Dendritic cell treated with granulocyte-macrophage colony-stimulating factor and Interleukin-4, amounts not matched to agents 40 ng/mL and 50 ng/mL, for 4 days (primary cell): ENCODE measurements at regions not wholly inside any gene's neighbourhood (a gene's known extent, or its start where the extent isn't known, plus 50 kb on each side); places are given as distances from the start of the nearest gene placed in this dataset.
"Not testable (repeated sequence)": the region's sequence is repeated elsewhere in the genome, so short reads cannot be mapped to it uniquely, and the experiment has no call there.

Experiments
- H3K27ac Mint-ChIP-seq: one replicate; pipeline ENCODE4 v1.8.0; 2022; ENCODE audit warnings: mild to moderate bottlenecking, mixed read lengths
- H3K27me3 Mint-ChIP-seq: one replicate; pipeline ENCODE4 v1.8.0; 2022; ENCODE audit warnings: mild to moderate bottlenecking, mixed read lengths
- H3K36me3 Mint-ChIP-seq: one replicate; pipeline ENCODE4 v1.8.0; 2022; ENCODE audit warnings: low read depth, mixed read lengths
- H3K4me1 Mint-ChIP-seq: one replicate; pipeline ENCODE4 v1.8.0; 2022; ENCODE audit warnings: low read depth, mixed read lengths
- H3K4me3 Mint-ChIP-seq: one replicate; pipeline ENCODE4 v1.8.0; 2022; ENCODE audit warnings: mild to moderate bottlenecking, moderate library complexity, mixed read lengths
- H3K9me3 Mint-ChIP-seq: one replicate; pipeline ENCODE4 v1.8.0; 2022; ENCODE audit warnings: mixed read lengths
- intact Hi-C: fragments of 100-400 bp; cut with micrococcal nuclease; formaldehyde crosslinking; loops from one replicate; pipeline ENCODE4 v1.15.0; 2022

DNA sequence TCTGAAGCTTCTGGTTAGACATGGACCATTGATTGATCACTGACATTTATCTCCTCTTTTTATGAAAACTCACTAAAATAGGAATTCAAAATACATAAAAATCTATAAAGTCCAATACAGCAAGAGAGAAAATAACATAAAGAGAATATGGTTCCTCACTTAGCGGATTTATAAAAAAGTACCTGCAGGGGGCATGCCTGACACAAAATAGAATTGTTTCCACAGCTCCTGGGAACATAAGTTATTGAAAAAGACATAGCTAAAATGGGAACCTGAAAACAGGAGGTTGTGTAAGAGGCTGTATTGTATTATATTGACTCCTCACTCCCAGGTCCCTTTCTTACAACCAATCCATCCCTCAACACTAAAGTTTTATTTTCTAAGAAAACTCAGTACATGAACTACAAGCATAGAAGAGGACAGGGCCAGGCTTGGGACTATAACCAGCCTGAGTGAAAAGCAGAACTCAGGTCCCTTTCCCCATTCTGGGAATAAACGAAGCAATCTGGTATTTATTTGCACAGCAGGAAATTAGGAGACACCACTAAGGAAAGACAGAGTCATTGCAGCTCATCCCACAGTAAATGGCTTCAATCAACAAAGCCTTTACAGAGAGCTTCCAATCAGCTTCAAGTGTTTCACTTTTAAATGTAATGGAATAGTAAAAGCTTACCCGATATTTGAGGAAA is 121.1 kb upstream of the NDST4 start:
- Mint-ChIP-seq H3K27ac (no peak overlapping the region), H3K36me3 (no peaks in the 10 kb centered on the region), H3K4me3 (no peak overlapping the region), H3K9me3 (no peaks in the 10 kb centered on the region), H3K4me1 (peaks cover 8% of the 10 kb centered on the region), H3K27me3 (no peaks in the 10 kb centered on the region)
- intact Hi-C loops, result loop anchor here (1.0 to 2.0 kb wide), 2 partner anchors 302 to 618 kb away; no protein-coding TSS in a partner anchor

DNA sequence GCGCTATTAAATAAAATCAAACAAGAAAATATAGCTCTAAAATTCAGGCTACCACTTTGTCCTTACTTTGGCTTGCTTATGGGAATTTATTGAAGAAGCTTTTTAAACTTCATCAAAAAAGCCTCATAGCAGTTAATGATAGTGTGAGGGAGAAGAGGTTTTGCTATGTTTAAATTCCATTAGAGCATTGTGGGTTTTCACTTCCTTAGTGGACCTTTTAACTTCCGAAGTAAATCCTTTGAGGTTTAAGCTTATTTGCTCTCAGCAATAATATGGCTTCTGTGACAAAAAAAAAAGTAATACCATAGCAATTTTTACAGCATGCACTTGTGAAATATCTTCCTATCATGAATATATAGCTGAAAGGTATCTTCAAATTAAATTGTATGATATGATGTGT is 120.2 kb upstream of the NDST4 start:
- Mint-ChIP-seq H3K36me3 (no peaks in the 10 kb centered on the region), H3K4me1 (peaks cover 8% of the 10 kb centered on the region), H3K27me3 (no peaks in the 10 kb centered on the region), H3K9me3 (no peaks in the 10 kb centered on the region), H3K27ac (no peak overlapping the region), H3K4me3 (no peak overlapping the region)
- intact Hi-C loops, result no loop called here

DNA sequence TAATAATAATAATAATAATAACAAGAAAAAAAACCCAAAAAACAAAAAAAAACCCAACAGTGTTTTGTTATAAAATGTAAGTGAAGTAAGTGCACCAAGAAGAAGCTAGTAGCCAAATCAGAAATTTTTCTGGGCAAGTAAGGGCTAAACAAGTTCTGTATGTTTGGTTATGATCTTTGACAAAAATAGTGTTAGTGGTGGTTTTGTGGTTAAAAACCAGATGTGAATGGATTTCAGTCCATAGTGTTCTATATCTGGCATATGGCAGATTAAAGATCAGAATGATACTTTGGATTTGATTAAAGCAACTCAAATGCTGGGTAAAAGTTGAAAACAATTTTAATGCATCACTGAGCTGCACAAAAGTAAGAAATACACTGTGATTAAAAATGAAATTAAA is 116.5 kb upstream of the NDST4 start:
- Mint-ChIP-seq H3K27ac (no peak overlapping the region), H3K27me3 (no peaks in the 10 kb centered on the region), H3K36me3 (no peaks in the 10 kb centered on the region), H3K4me3 (no peak overlapping the region), H3K4me1 (peaks cover 4% of the 10 kb centered on the region), H3K9me3 (peaks cover 8% of the 10 kb centered on the region)
- intact Hi-C loops, result no loop called here

DNA sequence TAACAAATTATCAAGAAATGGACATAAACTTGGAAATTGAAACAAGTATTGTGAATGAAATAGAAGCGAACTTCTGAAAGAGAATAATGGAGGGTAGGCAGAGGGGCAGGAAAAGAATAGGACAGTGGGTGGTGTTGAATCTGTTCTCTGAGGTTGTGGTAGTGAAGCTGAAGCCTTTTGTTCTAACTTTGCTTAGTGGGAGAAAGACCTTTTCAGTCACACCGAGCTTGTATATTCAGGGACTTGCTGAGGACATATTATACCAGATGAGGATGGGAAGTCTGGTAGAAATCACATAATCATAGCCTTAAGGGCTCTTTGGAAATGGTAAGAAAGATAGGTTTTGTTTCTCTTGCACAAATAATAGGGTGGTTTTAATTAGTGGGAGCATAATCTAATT is 115.4 kb upstream of the NDST4 start:
- Mint-ChIP-seq H3K36me3 (no peaks in the 10 kb centered on the region), H3K9me3 (peaks cover 19% of the 10 kb centered on the region), H3K27me3 (no peaks in the 10 kb centered on the region), H3K4me3 (no peak overlapping the region), H3K4me1 (no peaks in the 10 kb centered on the region), H3K27ac (no peak overlapping the region)
- intact Hi-C loops, result no loop called here

DNA sequence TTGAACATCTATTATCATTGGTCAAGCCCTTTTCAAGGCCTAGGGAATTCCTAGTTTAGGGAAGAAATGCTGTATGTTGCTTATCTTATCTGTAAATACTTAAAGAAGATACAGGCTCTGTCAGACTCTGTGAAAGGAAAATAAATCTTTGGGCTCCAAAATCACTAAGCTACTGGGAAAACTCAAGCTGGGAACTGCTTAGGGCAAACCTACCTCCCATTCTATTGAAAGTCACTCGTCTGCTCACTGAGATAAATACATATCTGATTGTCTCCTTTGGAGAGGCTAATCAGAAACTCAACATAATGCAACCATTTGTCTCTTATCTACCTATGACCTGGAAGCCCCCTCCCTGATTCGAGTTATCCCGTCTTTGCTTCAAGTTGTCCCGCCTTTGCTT is 108.6 kb upstream of the NDST4 start:
- intact Hi-C loops, result no loop called here
- no peaks in the 10 kb centered on the region for H3K27me3 Mint-ChIP-seq

DNA sequence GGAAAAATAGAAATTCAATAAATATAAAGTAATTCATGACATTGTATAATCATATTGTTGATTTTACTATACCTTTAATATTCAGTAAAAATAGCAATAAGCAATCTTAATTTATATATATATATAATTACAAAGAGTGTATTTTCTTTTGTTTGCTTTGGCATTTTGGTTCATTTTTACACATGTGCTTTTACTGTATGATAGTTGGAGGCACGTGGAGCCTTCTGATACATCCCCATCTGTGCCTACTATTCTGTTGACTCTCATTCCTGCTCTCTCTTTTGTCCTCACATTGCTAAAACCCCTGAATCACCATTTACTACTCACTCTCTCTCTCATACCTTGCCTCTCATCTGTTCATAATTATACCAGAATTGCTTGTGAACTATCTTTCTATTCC is 106.4 kb upstream of the NDST4 start:
- Mint-ChIP-seq H3K9me3 (peaks cover 11% of the 10 kb centered on the region), H3K4me1 (no peaks in the 10 kb centered on the region), H3K27me3 (no peaks in the 10 kb centered on the region)

More for the DNA sequence above, 108.6 kb upstream of the NDST4 start:
- H3K9me3 Mint-ChIP-seq, result peaks cover 19% of the 10 kb centered on the region
- no peaks in the 10 kb centered on the region for H3K4me1 Mint-ChIP-seq
- no peak overlapping the region for H3K4me3 Mint-ChIP-seq
- no peaks in the 10 kb centered on the region for H3K36me3 Mint-ChIP-seq
- H3K27ac Mint-ChIP-seq, result no peak overlapping the region

DNA sequence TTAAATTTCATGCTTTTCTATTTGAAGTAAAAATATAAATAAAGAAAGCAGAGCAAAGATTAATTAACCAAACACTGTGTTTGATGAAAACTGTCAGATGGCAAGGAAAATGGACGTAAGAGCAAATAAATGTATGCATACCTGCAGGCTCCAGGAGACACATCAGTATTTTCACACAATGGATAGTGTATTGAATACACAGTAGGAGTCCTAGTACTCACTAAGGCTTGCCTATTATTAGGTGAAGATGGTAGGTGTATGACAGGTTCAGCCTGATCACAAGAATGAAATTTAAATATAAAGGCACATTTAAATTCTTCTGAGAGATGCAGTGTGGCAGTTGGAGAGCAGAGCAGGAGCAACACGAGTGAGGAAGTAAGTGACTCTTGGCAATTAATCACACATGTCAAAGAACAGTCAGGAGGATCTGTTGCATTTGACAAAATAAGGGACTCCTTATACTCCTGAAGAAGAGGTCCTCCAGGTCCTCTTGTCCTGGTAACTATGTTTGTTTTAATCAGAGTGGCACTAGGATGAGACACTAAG is 106.0 kb upstream of the NDST4 start:
- H3K36me3 Mint-ChIP-seq, result no peaks in the 10 kb centered on the region
- no peaks in the 10 kb centered on the region for H3K27me3 Mint-ChIP-seq
- intact Hi-C loops, result no loop called here
- no peaks in the 10 kb centered on the region for H3K4me1 Mint-ChIP-seq
- no peak overlapping the region for H3K4me3 Mint-ChIP-seq
- no peak overlapping the region for H3K27ac Mint-ChIP-seq
- peaks cover 6% of the 10 kb centered on the region for H3K9me3 Mint-ChIP-seq

More for the DNA sequence above, 106.4 kb upstream of the NDST4 start:
- Mint-ChIP-seq H3K27ac (no peak overlapping the region), H3K36me3 (no peaks in the 10 kb centered on the region), H3K4me3 (no peak overlapping the region)
- intact Hi-C loops, result no loop called here

DNA sequence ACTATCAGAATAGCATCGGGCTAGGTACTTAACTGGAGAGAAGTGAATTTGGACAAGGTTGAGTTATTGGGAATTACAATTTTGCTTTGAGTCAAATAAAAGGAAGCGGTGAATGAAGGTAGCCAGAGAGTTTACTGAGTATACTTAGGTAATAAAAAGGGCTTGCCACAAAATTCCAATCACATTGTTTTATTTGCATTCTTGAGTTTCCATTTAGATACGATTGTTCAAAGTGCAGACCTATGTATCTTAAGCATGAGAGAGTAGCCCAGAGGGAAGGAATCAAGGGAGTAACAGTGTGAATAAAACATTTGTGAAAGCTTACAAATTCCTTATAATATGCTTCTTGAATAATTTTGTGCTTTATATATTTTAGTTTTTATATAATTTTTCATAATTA is 102.5 kb upstream of the NDST4 start:
- intact Hi-C loops, result no loop called here
- no peaks in the 10 kb centered on the region for H3K27me3 Mint-ChIP-seq
- H3K4me3 Mint-ChIP-seq, result no peak overlapping the region
- H3K27ac Mint-ChIP-seq, result no peak overlapping the region
- H3K9me3 Mint-ChIP-seq, result no peaks in the 10 kb centered on the region
- no peaks in the 10 kb centered on the region for H3K4me1 Mint-ChIP-seq
- H3K36me3 Mint-ChIP-seq, result no peaks in the 10 kb centered on the region

DNA sequence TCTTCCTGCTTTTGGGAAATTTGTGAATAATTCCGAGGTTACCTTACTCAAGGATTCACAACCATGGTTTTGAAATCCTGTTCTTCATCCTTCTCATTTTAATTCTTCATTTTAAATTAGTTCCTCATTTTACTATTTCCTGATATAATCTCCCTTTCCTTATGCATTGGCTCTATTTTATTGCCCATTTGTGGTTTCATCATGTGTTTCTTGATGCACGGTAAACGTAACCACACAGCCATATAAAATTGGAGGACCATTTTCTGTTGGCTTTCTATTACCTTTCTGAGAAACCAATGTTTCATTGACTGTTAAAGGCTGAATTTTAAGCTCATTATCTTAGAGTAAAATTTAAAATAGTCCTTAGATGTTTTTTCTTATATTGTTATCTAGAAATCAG is 100.3 kb upstream of the NDST4 start:
- no peak overlapping the region for H3K27ac Mint-ChIP-seq
- H3K36me3 Mint-ChIP-seq, result no peaks in the 10 kb centered on the region
- no peaks in the 10 kb centered on the region for H3K27me3 Mint-ChIP-seq
- H3K9me3 Mint-ChIP-seq, result no peaks in the 10 kb centered on the region
- intact Hi-C loops, result no loop called here
- H3K4me3 Mint-ChIP-seq, result no peak overlapping the region
- H3K4me1 Mint-ChIP-seq, result no peaks in the 10 kb centered on the region

DNA sequence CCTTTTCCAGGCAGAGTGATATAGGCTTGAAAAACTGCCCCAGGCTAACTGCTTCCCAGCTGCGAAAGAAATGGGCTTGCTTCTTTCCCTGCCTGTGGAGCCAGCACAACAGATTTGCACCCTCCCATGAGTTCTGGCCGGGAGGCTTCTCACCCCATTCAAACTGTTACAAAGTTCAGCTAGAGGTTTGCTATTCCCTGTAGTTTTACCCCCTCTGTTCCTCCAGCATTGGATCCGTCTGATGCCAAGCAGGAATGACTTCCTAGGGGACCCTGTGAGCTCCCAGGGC is 87.6 kb upstream of the NDST4 start:
- Mint-ChIP-seq H3K4me3 (no peak overlapping the region), H3K9me3 (peaks cover 41% of the 10 kb centered on the region), H3K27ac (no peak overlapping the region), H3K4me1 (no peaks in the 10 kb centered on the region), H3K36me3 (no peaks in the 10 kb centered on the region), H3K27me3 (no peaks in the 10 kb centered on the region)
- intact Hi-C loops, result no loop called here

DNA sequence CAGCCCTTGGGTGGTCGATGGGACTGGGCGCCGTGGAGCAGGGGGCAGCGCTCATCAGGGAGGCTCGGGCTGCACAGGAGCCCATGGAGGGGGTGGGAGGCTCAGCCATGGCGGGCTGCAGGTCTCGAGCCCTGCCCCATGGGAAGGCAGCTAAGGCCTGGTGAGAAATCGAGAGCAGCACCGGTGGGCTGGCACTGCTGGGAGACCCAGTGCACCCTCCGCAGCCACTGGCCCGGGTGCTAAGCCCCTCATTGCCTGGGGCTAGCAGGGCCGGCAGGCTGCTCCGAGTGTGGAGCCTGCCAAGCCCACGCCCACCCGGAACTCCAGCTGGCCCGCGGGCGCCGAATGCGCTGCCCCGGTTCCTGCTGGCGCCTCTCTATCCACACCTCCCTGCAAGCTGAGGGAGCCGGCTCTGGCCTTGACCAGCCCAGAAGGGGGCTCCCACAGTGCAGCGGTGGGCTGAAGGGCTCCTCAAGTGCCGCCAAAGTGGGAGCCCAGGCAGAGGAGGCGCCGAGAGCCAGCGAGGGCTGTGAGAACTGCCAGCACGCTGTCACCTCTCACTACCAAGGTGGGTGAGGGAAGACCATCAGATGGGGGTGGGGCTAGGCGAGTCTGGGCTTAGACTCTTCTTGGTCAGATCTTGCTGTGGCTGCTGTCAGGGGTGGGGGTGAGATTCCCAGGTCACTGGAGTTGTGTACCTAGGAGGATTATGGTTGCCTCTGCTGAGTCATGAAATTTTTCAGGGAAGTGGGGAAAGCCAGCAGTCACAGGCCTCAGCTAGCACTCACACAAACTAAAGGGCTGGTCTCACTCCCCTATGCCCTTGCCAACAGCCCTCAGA is 87.0 kb upstream of the NDST4 start:
- intact Hi-C loops, H3K27ac Mint-ChIP-seq, H3K36me3 Mint-ChIP-seq, H3K4me3 Mint-ChIP-seq, H3K4me1 Mint-ChIP-seq, H3K27me3 Mint-ChIP-seq: not testable (repeated sequence)
- H3K9me3 Mint-ChIP-seq, result peaks cover 41% of the 10 kb centered on the region

DNA sequence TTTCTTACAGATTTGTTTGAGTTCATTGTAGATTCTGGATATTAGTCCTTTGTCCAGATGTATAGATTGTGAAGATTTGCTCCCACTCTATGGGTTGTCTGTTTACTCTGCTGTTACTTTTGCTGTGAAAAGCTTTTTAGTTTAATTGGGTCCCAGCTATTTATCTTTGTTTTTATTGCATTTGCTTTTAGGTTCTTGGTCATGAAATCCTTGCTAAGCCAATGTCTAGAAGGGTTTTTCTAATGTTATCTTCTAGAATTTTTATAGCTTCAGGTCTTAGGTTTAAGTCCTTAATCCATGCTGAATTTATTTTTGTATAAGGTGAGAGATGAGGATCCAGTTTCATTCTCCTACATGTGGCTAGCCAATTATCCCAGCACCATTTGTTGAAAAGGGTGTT is 81.2 kb upstream of the NDST4 start:
- H3K9me3 Mint-ChIP-seq, result peaks cover 32% of the 10 kb centered on the region
- H3K27ac Mint-ChIP-seq, H3K27me3 Mint-ChIP-seq, intact Hi-C loops, H3K4me1 Mint-ChIP-seq, H3K4me3 Mint-ChIP-seq, H3K36me3 Mint-ChIP-seq: not testable (repeated sequence)

DNA sequence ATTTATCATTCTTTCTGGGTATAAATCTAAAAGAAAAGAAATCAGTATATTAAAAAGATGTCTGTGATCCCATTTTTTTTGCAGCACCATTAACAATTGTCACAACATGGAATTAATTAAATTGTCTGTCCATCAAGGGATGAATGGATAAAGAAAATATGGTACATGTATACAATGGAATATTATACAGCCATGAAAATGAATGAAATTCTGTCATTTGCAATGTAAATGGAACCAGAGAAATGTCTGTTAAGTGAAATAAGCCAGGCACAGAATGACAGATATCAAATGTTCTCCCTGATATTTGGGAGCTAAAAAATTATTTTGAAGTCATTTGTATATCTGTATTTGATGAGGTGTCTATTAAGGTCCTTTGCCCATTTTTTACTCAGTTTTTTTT is 77.1 kb upstream of the NDST4 start:
- H3K27me3 Mint-ChIP-seq, result no peaks in the 10 kb centered on the region
- H3K27ac Mint-ChIP-seq, result no peak overlapping the region
- no peaks in the 10 kb centered on the region for H3K36me3 Mint-ChIP-seq
- H3K4me1 Mint-ChIP-seq, result no peaks in the 10 kb centered on the region
- intact Hi-C loops, result no loop called here
- H3K4me3 Mint-ChIP-seq, result no peak overlapping the region
- H3K9me3 Mint-ChIP-seq, result no peaks in the 10 kb centered on the region

DNA sequence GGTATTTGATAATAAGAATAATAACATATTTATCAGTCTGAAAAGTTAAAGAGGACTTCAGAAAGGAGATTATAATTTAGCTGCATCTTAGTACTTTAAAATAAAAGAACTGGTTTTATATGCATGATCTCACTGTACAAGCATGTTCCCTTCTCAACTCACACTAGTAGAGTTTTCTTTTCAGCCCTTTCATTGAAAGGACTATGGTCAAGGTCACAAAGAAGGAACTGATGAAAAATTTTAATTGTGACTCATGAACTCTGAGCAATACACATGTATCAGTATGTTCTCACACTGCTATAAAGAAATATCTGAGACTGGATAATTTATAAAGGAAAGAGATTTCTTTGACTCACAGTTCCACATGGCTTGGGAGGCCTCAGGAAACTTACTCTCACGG is 73.7 kb upstream of the NDST4 start:
- no peaks in the 10 kb centered on the region for H3K4me1 Mint-ChIP-seq
- H3K4me3 Mint-ChIP-seq, result no peak overlapping the region
- H3K27me3 Mint-ChIP-seq, result no peaks in the 10 kb centered on the region
- H3K9me3 Mint-ChIP-seq, result no peaks in the 10 kb centered on the region
- no peak overlapping the region for H3K27ac Mint-ChIP-seq
- intact Hi-C loops, result no loop called here
- no peaks in the 10 kb centered on the region for H3K36me3 Mint-ChIP-seq
